ENCODE measurements at regions not wholly inside any gene's neighbourhood (a gene's known extent, or its start where the extent isn't known, plus 50 kb on each side); places are given as distances from the start of the nearest gene placed in this dataset.

GRCh38 chr7:118755067-118755625 is 530.6 kb downstream of the ANKRD7 start:
- 2% methylated on average over 3 of the region's 3 CpGs for WGBS (ENCODE audit: insufficient coverage, insufficient replicate concordance, low lambda C conversion rate, missing lambda C conversion rate)
- POLR2A ChIA-PET, result interaction anchor here (0.7 kb wide), 1 partner anchor 103 kb away, joined by 3 read pairs; no protein-coding TSS in a partner anchor
- H4K20me1 ChIP-seq (ENCODE audit: control insufficient read depth, insufficient read depth), result no peaks in the 10 kb centered on the region
- no peaks in the 10 kb centered on the region for H3K4me1 ChIP-seq (ENCODE audit: control insufficient read depth, insufficient read depth, low read length)
- no peaks in the 10 kb centered on the region for H3K27me3 ChIP-seq (replicated peaks in 1 of 2; ENCODE audit: control insufficient read depth in 2 of 2, insufficient read depth in 2 of 2, low read length in 1 of 2)
- CTCF ChIA-PET, result no interaction called here
- intact Hi-C loops (cut with micrococcal nuclease; ENCODE audit: unreplicated experiment) (no loop called here), in situ Hi-C loops (cut with MboI) (no loop called here)
- no peak overlapping the region for H3K4me2 ChIP-seq (ENCODE audit: control insufficient read depth, insufficient read depth)
- no peak overlapping the region for H2AFZ ChIP-seq (ENCODE audit: control insufficient read depth, low read depth, low read length)
- FAIRE-seq, result no peak
- DNase-seq (ENCODE audit: low read depth, low spot score), result no peak
- RAD21 ChIA-PET (ENCODE audit: unreplicated experiment), result no interaction called here
- H3K9ac ChIP-seq (ENCODE audit: control insufficient read depth, insufficient read depth, low read length), result no peak overlapping the region
- H3K9me3 ChIP-seq (replicated peaks; ENCODE audit: control insufficient read depth, insufficient read depth, low read length), result no peaks in the 10 kb centered on the region
- no peak overlapping the region for H3K4me3 ChIP-seq
- H3K27ac ChIP-seq (ENCODE audit: control insufficient read depth, insufficient read depth), result no peak overlapping the region
- H3K79me2 ChIP-seq (ENCODE audit: control insufficient read depth, insufficient read depth, low read length), result no peaks in the 10 kb centered on the region
- H3K36me3 ChIP-seq (ENCODE audit: control insufficient read depth in 2 of 2, insufficient read depth in 2 of 2, low read length in 1 of 2), result no peaks in the 10 kb centered on the region
- no peak for ATAC-seq
- no TSS peak for BruUV-seq (replicated peaks)
- SMC1A ChIA-PET (ENCODE audit: uncharacterized antibody, unreplicated experiment), result interaction anchor here (1.3 kb wide), 1 partner anchor 71 kb away, joined by 3 read pairs; no protein-coding TSS in a partner anchor
- no peak for TF ChIP-seq CHD1 (IDR thresholded peaks at IDR 0.05; ENCODE audit: low read depth, low read length)
- no peak for TF ChIP-seq ZBTB40 (IDR thresholded peaks at IDR 0.05; ENCODE audit: borderline replicate concordance)
- TF ChIP-seq ZNF207 (IDR thresholded peaks at IDR 0.05; ENCODE audit: borderline replicate concordance), result no peak
- TF ChIP-seq, protein P1, sequence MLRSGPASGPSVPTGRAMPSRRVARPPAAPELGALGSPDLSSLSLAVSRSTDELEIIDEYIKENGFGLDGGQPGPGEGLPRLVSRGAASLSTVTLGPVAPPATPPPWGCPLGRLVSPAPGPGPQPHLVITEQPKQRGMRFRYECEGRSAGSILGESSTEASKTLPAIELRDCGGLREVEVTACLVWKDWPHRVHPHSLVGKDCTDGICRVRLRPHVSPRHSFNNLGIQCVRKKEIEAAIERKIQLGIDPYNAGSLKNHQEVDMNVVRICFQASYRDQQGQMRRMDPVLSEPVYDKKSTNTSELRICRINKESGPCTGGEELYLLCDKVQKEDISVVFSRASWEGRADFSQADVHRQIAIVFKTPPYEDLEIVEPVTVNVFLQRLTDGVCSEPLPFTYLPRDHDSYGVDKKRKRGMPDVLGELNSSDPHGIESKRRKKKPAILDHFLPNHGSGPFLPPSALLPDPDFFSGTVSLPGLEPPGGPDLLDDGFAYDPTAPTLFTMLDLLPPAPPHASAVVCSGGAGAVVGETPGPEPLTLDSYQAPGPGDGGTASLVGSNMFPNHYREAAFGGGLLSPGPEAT (IDR thresholded peaks at IDR 0.05; ENCODE audit: low read depth), result no peak
- TF ChIP-seq EED (IDR thresholded peaks at IDR 0.05; ENCODE audit: low read depth), result no peak
- TF ChIP-seq YY1 (IDR thresholded peaks at IDR 0.05; ENCODE audit: low read depth, low read length), result no peak
- TF ChIP-seq JUND (IDR thresholded peaks at IDR 0.05; ENCODE audit: low read depth, low read length), result no peak
- TF ChIP-seq PAX8 (IDR thresholded peaks at IDR 0.05), result no peak
- TF ChIP-seq EGR1 (IDR thresholded peaks at IDR 0.05; ENCODE audit: borderline replicate concordance in 1 of 2, low read depth in 2 of 2, low read length in 2 of 2), result no peak
- TF ChIP-seq ZNF384 (IDR thresholded peaks at IDR 0.05; ENCODE audit: borderline replicate concordance, low read depth, low read length), result no peak
- TF ChIP-seq BMI1 (IDR thresholded peaks at IDR 0.05; ENCODE audit: borderline replicate concordance), result no peak
- no peak for TF ChIP-seq BCLAF1 (IDR thresholded peaks at IDR 0.05)
- TF ChIP-seq CBFB (IDR thresholded peaks at IDR 0.05; ENCODE audit: low read depth), result no peak
